Smooth muscle cell (in vitro differentiated cells): ENCODE measurements at regions not wholly inside any gene's neighbourhood (a gene's known extent, or its start where the extent isn't known, plus 50 kb on each side); places are given as distances from the start of the nearest gene placed in this dataset.

Source experiments
- DNase-seq: peaks from one replicate; lab custom pipeline; 2025; ENCODE audit not compliant: unreplicated experiment; lab: John Stamatoyannopoulos, UW
- H2AFZ ChIP-seq: fragments of 200-600 bp; sonication (generic); 2 replicates; pipeline ENCODE4 v1.6.0; 2016; ENCODE audit warnings: antibody characterized with exemption, low read depth, mild to moderate bottlenecking
- H3F3A ChIP-seq: fragments of 200-600 bp; sonication (generic); 2 replicates; pipeline ENCODE4 v1.6.0; 2017; ENCODE audit warnings: antibody characterized with exemption, low read depth
- H3K27ac ChIP-seq: fragments of 200-600 bp; sonication (generic); 2 replicates; pipeline ENCODE4 v1.5.1; 2016; ENCODE audit warnings: low read depth, mild to moderate bottlenecking
- H3K27me3 ChIP-seq: fragments of 200-600 bp; sonication (generic); 2 replicates; pipeline ENCODE4 v1.6.1; 2016; ENCODE audit warnings: low read depth, mild to moderate bottlenecking
- H3K36me3 ChIP-seq: fragments of 200-600 bp; sonication (generic); 2 replicates; pipeline ENCODE4 v1.5.1; 2016; ENCODE audit warnings: low read depth
- H3K4me1 ChIP-seq: fragments of 200-600 bp; sonication (generic); 2 replicates; pipeline ENCODE4 v1.5.1; 2016; ENCODE audit warnings: low read depth
- H3K4me2 ChIP-seq: fragments of 200-600 bp; sonication (generic); 2 replicates; pipeline ENCODE4 v1.6.0; 2016; ENCODE audit warnings: mild to moderate bottlenecking
- H3K4me3 ChIP-seq: fragments of 200-600 bp; sonication (generic); 2 replicates; pipeline ENCODE4 v1.5.1; 2016; ENCODE audit warnings: mild to moderate bottlenecking
- H3K79me2 ChIP-seq: fragments of 200-600 bp; sonication (generic); 2 replicates; pipeline ENCODE4 v1.6.0; 2016; ENCODE audit warnings: low read depth, mild to moderate bottlenecking
- H3K9ac ChIP-seq: fragments of 200-600 bp; sonication (generic); 2 replicates; pipeline ENCODE4 v1.6.0; 2016; ENCODE audit warnings: low read depth
- H3K9me3 ChIP-seq: fragments of 200-600 bp; sonication (generic); replicated peaks from 2 replicates; pipeline ENCODE4 v1.5.1; 2016; ENCODE audit warnings: low read depth
- H4K20me1 ChIP-seq: fragments of 200-600 bp; sonication (generic); 2 replicates; pipeline ENCODE4 v1.6.0; 2016; ENCODE audit warnings: low read depth
- WGBS: methylation state at CpG from one replicate; pipeline ENCODE4 v1.1.7; 2016; ENCODE audit warnings: low lambda C conversion rate; 5-methylcytosine and 5-hydroxymethylcytosine counted together
- TF ChIP-seq, protein P1 (sequence below): fragments of 200-600 bp; sonication (generic); IDR thresholded peaks from 2 replicates; pipeline ENCODE4 v1.5.1; 2017; ENCODE audit warnings: borderline replicate concordance, mild to moderate bottlenecking, antibody characterized with exemption; ENCODE audit not compliant: insufficient read depth, poor library complexity, severe bottlenecking

DNA sequence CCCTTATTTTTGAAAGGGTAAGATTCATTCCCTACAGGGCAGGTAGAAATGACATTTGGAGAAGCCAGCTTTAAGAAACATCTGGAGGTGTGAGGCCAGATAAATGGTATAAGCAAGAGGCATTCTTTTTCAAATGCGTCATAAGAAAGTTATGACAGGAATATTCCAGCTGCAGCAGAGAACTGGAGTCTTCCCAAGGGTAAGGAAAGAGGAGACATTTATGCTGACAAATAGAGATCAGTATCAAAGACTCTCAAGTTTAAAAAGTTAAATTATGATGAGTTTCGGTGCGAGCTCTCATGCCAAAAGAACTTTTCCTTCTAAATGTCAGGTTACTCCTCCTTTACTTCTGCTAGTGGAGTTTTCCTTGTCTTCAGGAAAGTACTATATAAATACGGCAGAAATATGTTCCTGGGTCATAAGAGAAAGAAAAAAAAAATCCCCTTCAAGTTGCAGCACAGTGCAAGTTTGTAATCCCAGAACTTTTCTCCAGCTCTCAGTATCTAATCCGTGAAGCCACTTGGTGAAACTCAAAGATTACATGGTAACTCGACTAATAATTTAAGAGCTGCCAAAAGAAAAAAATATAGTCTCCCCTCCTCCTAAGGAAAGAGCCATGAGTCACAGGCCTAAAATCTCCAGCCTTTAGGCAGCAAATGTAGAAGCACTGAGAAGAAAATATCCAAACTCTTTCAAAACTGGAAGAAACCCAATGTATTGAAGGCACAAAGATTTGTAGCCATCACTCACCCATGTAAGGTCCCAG, 428.1 kb downstream of the MEIS1 start:
- TF ChIP-seq, protein P1, sequence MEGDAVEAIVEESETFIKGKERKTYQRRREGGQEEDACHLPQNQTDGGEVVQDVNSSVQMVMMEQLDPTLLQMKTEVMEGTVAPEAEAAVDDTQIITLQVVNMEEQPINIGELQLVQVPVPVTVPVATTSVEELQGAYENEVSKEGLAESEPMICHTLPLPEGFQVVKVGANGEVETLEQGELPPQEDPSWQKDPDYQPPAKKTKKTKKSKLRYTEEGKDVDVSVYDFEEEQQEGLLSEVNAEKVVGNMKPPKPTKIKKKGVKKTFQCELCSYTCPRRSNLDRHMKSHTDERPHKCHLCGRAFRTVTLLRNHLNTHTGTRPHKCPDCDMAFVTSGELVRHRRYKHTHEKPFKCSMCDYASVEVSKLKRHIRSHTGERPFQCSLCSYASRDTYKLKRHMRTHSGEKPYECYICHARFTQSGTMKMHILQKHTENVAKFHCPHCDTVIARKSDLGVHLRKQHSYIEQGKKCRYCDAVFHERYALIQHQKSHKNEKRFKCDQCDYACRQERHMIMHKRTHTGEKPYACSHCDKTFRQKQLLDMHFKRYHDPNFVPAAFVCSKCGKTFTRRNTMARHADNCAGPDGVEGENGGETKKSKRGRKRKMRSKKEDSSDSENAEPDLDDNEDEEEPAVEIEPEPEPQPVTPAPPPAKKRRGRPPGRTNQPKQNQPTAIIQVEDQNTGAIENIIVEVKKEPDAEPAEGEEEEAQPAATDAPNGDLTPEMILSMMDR, result no peak
- H2AFZ ChIP-seq, result peak overlapping the region; percentile 3
- H3F3A ChIP-seq, result peaks cover 7% of the 10 kb centered on the region
- peak overlapping the region; percentile 22 for H3K4me2 ChIP-seq
- H3K27ac ChIP-seq, result peak overlapping the region; percentile 72
- H3K9me3 ChIP-seq, result no peaks in the 10 kb centered on the region
- H3K4me3 ChIP-seq, result no peak overlapping the region
- WGBS, result 39% methylated on average over 6 of the region's 6 CpGs
- no peaks in the 10 kb centered on the region for H3K36me3 ChIP-seq
- no peaks in the 10 kb centered on the region for H3K4me1 ChIP-seq
- H3K27me3 ChIP-seq, result no peaks in the 10 kb centered on the region
- DNase-seq, result no peak
- H3K79me2 ChIP-seq, result no peaks in the 10 kb centered on the region
- no peak overlapping the region for H3K9ac ChIP-seq
- H4K20me1 ChIP-seq, result no peaks in the 10 kb centered on the region

DNA sequence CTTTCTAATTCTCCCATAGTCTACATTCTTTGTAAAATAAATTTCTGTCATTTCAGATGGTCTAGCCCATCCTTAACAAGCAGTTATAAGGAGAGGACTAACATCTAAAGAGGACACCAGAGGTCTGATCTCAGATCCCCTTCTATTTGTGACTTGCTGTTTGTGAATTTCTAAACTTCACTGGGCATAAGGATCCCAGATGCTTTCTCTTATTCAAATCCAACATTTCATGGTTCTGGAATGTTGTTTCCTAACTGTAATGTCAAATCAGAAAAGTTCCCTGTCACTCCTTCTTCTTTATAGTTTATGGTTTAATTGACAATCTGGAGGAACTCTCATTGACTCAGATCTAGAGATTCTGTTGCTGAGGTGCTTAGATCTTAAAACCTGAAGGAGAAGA, 430.2 kb downstream of the MEIS1 start:
- H3K27ac ChIP-seq, result no peak overlapping the region

DNA sequence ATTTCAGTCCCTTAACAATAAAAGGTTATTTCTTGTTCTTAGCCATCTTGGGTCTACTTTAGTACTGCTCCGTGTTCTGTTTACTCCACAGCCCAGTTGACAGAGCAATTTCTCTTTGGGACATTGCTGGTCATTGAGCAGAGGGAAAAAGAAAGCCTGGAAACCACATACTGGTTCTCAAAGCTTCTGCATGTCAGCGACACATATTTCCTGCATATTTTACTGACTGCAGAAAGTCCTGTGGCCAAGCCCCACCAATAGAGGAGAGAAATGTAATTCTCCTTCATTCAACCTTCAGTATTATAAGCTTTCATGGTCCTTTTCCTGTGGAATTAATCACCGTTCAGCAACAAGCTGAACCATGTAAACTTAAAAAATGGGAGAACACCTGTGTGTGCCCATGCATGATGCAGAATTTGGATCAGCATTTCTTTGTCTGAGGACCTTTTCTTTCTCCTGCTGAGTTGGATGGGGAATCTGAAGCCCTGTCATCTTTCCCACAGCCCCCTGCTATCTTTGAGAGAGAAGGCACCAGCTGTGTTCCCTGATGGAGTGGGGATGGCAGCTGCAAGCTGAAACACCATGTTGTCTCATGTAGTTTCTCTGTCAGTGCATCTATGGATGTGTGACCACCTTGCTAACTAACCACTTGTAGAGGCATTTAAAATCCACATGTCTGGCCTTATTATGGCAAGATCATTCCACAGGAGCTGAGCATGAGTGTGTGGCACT, 431.6 kb downstream of the MEIS1 start:
- no peaks in the 10 kb centered on the region for H3K36me3 ChIP-seq
- H2AFZ ChIP-seq, result no peak overlapping the region
- H3K4me1 ChIP-seq, result no peaks in the 10 kb centered on the region
- WGBS, result 48% methylated on average over 3 of the region's 3 CpGs
- H3K27me3 ChIP-seq, result no peaks in the 10 kb centered on the region
- H3K9me3 ChIP-seq, result no peaks in the 10 kb centered on the region
- no peaks in the 10 kb centered on the region for H4K20me1 ChIP-seq
- H3K9ac ChIP-seq, result no peak overlapping the region
- no peak for DNase-seq
- peaks cover 7% of the 10 kb centered on the region for H3F3A ChIP-seq
- no peak overlapping the region for H3K4me3 ChIP-seq
- no peak overlapping the region for H3K27ac ChIP-seq
- no peaks in the 10 kb centered on the region for H3K79me2 ChIP-seq
- TF ChIP-seq, protein P1, result no peak
- H3K4me2 ChIP-seq, result peak overlapping the region; percentile 29

More for the DNA sequence above, 430.2 kb downstream of the MEIS1 start:
- Histone ChIP-seq H3F3A (peaks cover 7% of the 10 kb centered on the region), H3K9me3 (no peaks in the 10 kb centered on the region), H3K27me3 (no peaks in the 10 kb centered on the region), H2AFZ (no peak overlapping the region), H3K9ac (no peak overlapping the region), H3K4me3 (no peak overlapping the region), H3K4me2 (no peak overlapping the region), H4K20me1 (no peaks in the 10 kb centered on the region), H3K4me1 (no peaks in the 10 kb centered on the region), H3K36me3 (no peaks in the 10 kb centered on the region), H3K79me2 (no peaks in the 10 kb centered on the region)
- TF ChIP-seq, protein P1, result no peak
- no peak for DNase-seq
